PC-9 (cell line): ENCODE measurements at regions not wholly inside any gene's neighbourhood (a gene's known extent, or its start where the extent isn't known, plus 50 kb on each side); places are given as distances from the start of the nearest gene placed in this dataset.

ENCODE experiments used
- BruUV-seq: library from RNA; stranded (reverse); fragments of 400-500 nt; replicated peaks from 2 replicates; lab custom pipeline; 2021; lab: Mats Ljungman, UMichigan
- CTCF ChIA-PET: fragments of 300-600 bp; sonication (Branson Sonifier 250); formaldehyde crosslinking; loops from one replicate; lab custom pipeline; 2022; ENCODE audit warnings: antibody characterized with exemption; lab: Charles Lee
- POLR2A ChIA-PET: fragments of 300-600 bp; sonication (Branson Sonifier 250); formaldehyde crosslinking; loops from one replicate; lab custom pipeline; 2022; ENCODE audit warnings: antibody characterized with exemption; ENCODE audit not compliant: unreplicated experiment; lab: Charles Lee
- DNase-seq, 2 experiments: peaks; one replicate each; pipeline versions ENCODE4 v3.0.0 to v3.0.0-alpha.2; 2015 to 2022; ENCODE audit warnings: mixed read lengths in 1 of 2
- H2AFZ ChIP-seq: fragments of 200-600 bp; sonication (generic); 2 replicates; pipeline ENCODE4 v1.8.1; 2017; ENCODE audit warnings: antibody characterized with exemption
- H3F3A ChIP-seq: fragments of 200-600 bp; sonication (generic); 2 replicates; pipeline ENCODE4 v1.8.1; 2017; ENCODE audit warnings: antibody characterized with exemption, mild to moderate bottlenecking, low read depth; ENCODE audit not compliant: insufficient read depth
- H3K27ac ChIP-seq: fragments of 200-600 bp; sonication (generic); 2 replicates; pipeline ENCODE4 v1.6.1; 2016; ENCODE audit warnings: mixed run types
- H3K27me3 ChIP-seq: fragments of 200-600 bp; sonication (generic); 2 replicates; pipeline ENCODE4 v1.6.1; 2016; ENCODE audit warnings: low read depth, mixed run types; ENCODE audit not compliant: insufficient read depth
- H3K36me3 ChIP-seq: fragments of 200-600 bp; sonication (generic); 2 replicates; pipeline ENCODE4 v1.6.1; 2016; ENCODE audit warnings: low read depth, mixed run types
- H3K4me1 ChIP-seq: fragments of 200-600 bp; sonication (generic); replicated peaks from 2 replicates; pipeline ENCODE4 v1.6.1; 2016; ENCODE audit warnings: mixed run types; ENCODE audit not compliant: insufficient read depth
- H3K4me2 ChIP-seq: fragments of 200-600 bp; sonication (generic); 2 replicates; pipeline ENCODE4 v1.6.1; 2017; ENCODE audit warnings: mixed run types
- H3K4me3 ChIP-seq: fragments of 200-600 bp; sonication (generic); 2 replicates; pipeline ENCODE4 v1.6.1; 2016; ENCODE audit warnings: mixed run types
- H3K79me2 ChIP-seq: fragments of 200-600 bp; sonication (generic); 2 replicates; pipeline ENCODE4 v1.6.1; 2017; ENCODE audit warnings: low read depth, mixed run types
- H3K9me2 ChIP-seq: fragments of 200-600 bp; sonication (generic); 2 replicates; pipeline ENCODE4 v1.8.1; 2017; ENCODE audit warnings: mild to moderate bottlenecking; ENCODE audit not compliant: insufficient read depth
- H3K9me3 ChIP-seq: fragments of 200-600 bp; sonication (generic); 2 replicates; pipeline ENCODE4 v1.8.1; 2016; ENCODE audit warnings: low read depth; ENCODE audit not compliant: insufficient read depth
- H4K20me1 ChIP-seq: fragments of 200-600 bp; sonication (generic); 2 replicates; pipeline ENCODE4 v1.8.1; 2017; ENCODE audit not compliant: insufficient read depth
- CTCF ChIP-seq: fragments of 200-600 bp; sonication (generic); conservative IDR thresholded peaks from 2 replicates; pipeline ENCODE4 v1.6.1; 2017; ENCODE audit warnings: mixed run types, antibody characterized with exemption, mild to moderate bottlenecking, moderate library complexity
- EZH2 ChIP-seq: fragments of 200-600 bp; sonication (generic); IDR thresholded peaks from 2 replicates; pipeline ENCODE4 v1.8.0; 2017; ENCODE audit warnings: antibody characterized with exemption, low read depth
- intact Hi-C: fragments of 100-400 bp; cut with micrococcal nuclease; formaldehyde crosslinking; loops from one replicate; pipeline ENCODE4 v1.10.0; 2022; ENCODE audit not compliant: unreplicated experiment

- BruUV-seq = no TSS peak
- POLR2A ChIA-PET = interaction anchor here (0.6 kb wide), 1 partner anchor 1120 kb away, joined by 11 read pairs; no protein-coding TSS in a partner anchor
- Histone ChIP-seq H3K79me2 (no peaks in the 10 kb centered on the region), H3K27ac (no peak overlapping the region), H3K9me3 (no peaks in the 10 kb centered on the region; the same call in 1 of the 2 replicates), H3K27me3 (no peaks in the 10 kb centered on the region), H3K4me2 (peak overlapping the region; percentile 59), H4K20me1 (no peaks in the 10 kb centered on the region), H3F3A (peaks cover 17% of the 10 kb centered on the region), H2AFZ (no peak overlapping the region), H3K4me1 (peaks cover 27% of the 10 kb centered on the region), H3K4me3 (no peak overlapping the region), H3K9me2 (no peaks in the 10 kb centered on the region), H3K36me3 (no peaks in the 10 kb centered on the region)
- CTCF ChIA-PET = interaction anchor here (0.6 to 0.7 kb wide), 3 partner anchors 303 to 609 kb away, joined by 3 to 6 read pairs (median 5); no protein-coding TSS in a partner anchor
- TF ChIP-seq CTCF (no peak), EZH2 (no peak)
- peak; percentile 89 to 93 for DNase-seq
- intact Hi-C loops = loop anchor here (1.0 to 5.0 kb wide), 3 partner anchors 141 to 277 kb away; partner anchors contain the start of gene FJX1
Measured at GRCh38 chr11:35893796-35894475, 49.9 kb upstream of the LDLRAD3 start.
